Central memory CD8-positive, alpha-beta T cell (primary cell): ENCODE measurements at regions not wholly inside any gene's neighbourhood (a gene's known extent, or its start where the extent isn't known, plus 50 kb on each side); places are given as distances from the start of the nearest gene placed in this dataset.

ENCODE experiments used
- ATAC-seq: fragments of 150-1000 bp; cut with Tn5 transposase; replicated peaks from 2 replicates; pipeline ENCODE4 v1.10.0; 2022; ENCODE audit warnings: mild to moderate bottlenecking, moderate FRiP score, moderate number of reproducible peaks; ENCODE audit not compliant: poor library complexity, severe bottlenecking; ENCODE audit errors: extremely low read depth
- DNase-seq, 2 donors: peaks; one replicate each; pipeline ENCODE4 v3.0.0; 2021; ENCODE audit warnings: low spot score in 2 of 2
- H3K27ac Mint-ChIP-seq: one replicate; pipeline ENCODE4 v1.8.0; 2022; ENCODE audit warnings: low read depth, mild to moderate bottlenecking, moderate library complexity, mixed read lengths
- H3K27me3 Mint-ChIP-seq: one replicate; pipeline ENCODE4 v1.8.0; 2022; ENCODE audit warnings: mixed read lengths
- H3K36me3 Mint-ChIP-seq: one replicate; pipeline ENCODE4 v1.8.0; 2022; ENCODE audit warnings: mild to moderate bottlenecking, moderate library complexity, mixed read lengths; ENCODE audit not compliant: insufficient read depth
- H3K4me1 Mint-ChIP-seq: one replicate; pipeline ENCODE4 v1.8.0; 2022; ENCODE audit warnings: mixed read lengths
- H3K4me3 Mint-ChIP-seq: one replicate; pipeline ENCODE4 v1.8.0; 2022; ENCODE audit warnings: mild to moderate bottlenecking, moderate library complexity, mixed read lengths
- H3K9me3 Mint-ChIP-seq: one replicate; pipeline ENCODE4 v1.8.0; 2022; ENCODE audit warnings: mixed read lengths

DNA sequence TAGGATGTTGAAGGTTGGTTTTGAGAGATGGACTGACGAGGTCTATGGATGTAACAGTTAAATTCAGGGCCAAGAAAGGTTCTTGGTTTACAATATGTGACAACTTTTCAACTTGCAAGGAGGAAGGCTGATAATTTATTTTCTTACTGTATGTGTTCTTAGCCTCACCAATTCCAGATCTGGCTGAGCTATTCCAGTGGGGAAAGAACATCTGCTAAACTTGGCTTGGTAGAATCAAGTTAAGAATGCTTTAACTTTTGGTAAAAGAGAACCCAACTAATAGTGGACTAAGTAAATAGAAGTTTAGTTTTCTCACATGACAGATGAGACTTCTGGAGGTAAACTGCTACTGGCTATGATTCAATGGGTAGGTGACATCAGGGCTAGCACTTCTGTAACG is 222.9 kb downstream of the KLF5 start:
- Mint-ChIP-seq H3K4me3 (no peak overlapping the region), H3K4me1 (no peaks in the 10 kb centered on the region), H3K27me3 (no peaks in the 10 kb centered on the region), H3K36me3 (no peaks in the 10 kb centered on the region), H3K27ac (no peak overlapping the region), H3K9me3 (no peaks in the 10 kb centered on the region)
- no peak for DNase-seq
- ATAC-seq = no peak

DNA sequence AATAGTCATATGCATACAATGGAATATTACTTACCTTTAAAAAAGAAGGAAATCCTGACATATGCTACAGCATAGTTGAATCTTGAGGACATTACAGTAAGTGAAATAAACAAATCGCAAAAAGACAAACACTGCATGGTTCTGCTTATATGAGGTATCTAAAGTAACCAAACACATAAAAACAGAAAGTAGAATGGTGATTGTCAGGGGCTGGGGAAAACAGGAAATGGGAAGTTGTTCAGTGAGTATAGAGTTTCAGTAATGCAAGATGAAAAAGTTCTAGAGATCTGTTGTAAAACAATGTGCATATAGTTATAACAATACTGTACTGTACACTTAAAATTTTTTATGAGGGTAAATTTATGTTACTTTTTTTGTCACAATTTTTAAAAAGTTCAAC is 219.4 kb downstream of the KLF5 start:
- Mint-ChIP-seq H3K27me3 (no peaks in the 10 kb centered on the region), H3K4me3 (no peak overlapping the region), H3K36me3 (no peaks in the 10 kb centered on the region), H3K4me1 (no peaks in the 10 kb centered on the region), H3K27ac (no peak overlapping the region), H3K9me3 (no peaks in the 10 kb centered on the region)
- ATAC-seq (no peak), DNase-seq (no peak)

- Mint-ChIP-seq H3K36me3 (no peaks in the 10 kb centered on the region), H3K27ac (no peak overlapping the region), H3K4me1 (no peaks in the 10 kb centered on the region), H3K9me3 (no peaks in the 10 kb centered on the region), H3K4me3 (no peak overlapping the region), H3K27me3 (no peaks in the 10 kb centered on the region)
- no peak for ATAC-seq
- DNase-seq = no peak
These were observed 216.4 kb downstream of the KLF5 start for GRCh38 chr13:73275163-73275562.

DNA sequence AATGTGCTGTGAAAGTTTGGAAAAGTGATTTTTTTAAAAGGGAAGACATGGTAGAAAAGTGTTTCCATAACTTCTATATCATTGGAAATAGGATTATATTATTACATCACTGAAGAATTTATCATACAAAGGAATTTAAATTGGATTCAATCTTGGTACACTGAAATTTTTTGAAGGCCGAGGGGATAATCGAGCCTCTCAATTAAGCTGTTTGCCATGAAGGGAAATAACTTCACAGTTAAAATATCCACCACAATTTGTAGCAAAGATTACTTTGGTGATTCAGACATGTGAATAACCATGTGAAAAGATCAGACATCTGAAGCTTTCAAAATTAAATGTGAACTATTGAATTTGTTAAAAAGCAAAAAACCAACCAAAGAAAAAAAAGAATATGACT is 215.3 kb downstream of the KLF5 start:
- Mint-ChIP-seq H3K36me3 (no peaks in the 10 kb centered on the region), H3K4me1 (no peaks in the 10 kb centered on the region), H3K9me3 (no peaks in the 10 kb centered on the region), H3K27me3 (no peaks in the 10 kb centered on the region), H3K27ac (no peak overlapping the region), H3K4me3 (no peak overlapping the region)
- no peak for ATAC-seq
- DNase-seq = no peak

DNA sequence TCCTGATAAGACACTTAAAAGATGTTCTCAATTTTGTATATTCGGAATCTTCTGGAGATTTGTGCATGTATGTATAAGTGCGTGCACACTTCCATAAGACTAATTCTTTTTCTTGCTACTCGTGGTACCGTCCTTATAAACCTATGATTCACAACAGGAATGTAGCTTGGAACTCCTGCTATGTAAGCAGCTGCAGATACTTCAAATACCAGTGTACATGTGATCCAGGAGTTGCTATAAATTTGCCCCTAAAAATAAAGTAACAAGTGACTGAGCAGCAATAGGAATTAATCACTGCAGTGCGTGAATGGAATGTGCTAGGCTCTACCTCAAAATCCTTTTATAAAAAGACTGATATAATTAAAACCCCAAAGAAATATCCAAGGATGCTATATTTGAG is 214.9 kb downstream of the KLF5 start:
- ATAC-seq (no peak), DNase-seq (no peak)
- Mint-ChIP-seq H3K27ac (no peak overlapping the region), H3K4me1 (no peaks in the 10 kb centered on the region), H3K27me3 (no peaks in the 10 kb centered on the region), H3K9me3 (no peaks in the 10 kb centered on the region), H3K4me3 (no peak overlapping the region), H3K36me3 (no peaks in the 10 kb centered on the region)

DNA sequence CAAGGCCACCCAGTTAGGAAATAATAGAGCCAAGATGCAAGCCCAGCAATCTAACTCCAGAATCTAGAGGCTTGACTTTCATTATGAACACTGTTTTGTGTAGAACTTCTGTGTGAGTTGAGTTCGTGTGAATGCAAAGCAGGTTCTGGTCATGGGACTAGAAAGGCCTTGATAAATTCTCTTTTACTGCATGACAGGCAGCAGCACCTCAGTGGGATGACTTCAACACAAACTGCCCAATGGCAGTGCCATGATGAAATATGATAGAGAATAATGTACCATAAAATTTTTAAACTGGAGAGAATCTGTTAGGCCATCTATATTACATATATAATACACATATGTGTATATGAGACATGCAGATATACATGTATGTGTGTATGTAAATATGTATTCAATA is 214.5 kb downstream of the KLF5 start:
- no peak for DNase-seq
- Mint-ChIP-seq H3K9me3 (no peaks in the 10 kb centered on the region), H3K36me3 (no peaks in the 10 kb centered on the region), H3K27ac (no peak overlapping the region), H3K4me1 (no peaks in the 10 kb centered on the region), H3K27me3 (no peaks in the 10 kb centered on the region), H3K4me3 (no peak overlapping the region)
- ATAC-seq = no peak

GRCh38 chr13:73272831-73273230 is 214.0 kb downstream of the KLF5 start:
- no peaks in the 10 kb centered on the region for H3K36me3 Mint-ChIP-seq
- H3K27ac Mint-ChIP-seq = no peak overlapping the region
- ATAC-seq = no peak
- DNase-seq = no peak
- no peaks in the 10 kb centered on the region for H3K4me1 Mint-ChIP-seq
- no peak overlapping the region for H3K4me3 Mint-ChIP-seq
- H3K9me3 Mint-ChIP-seq = no peaks in the 10 kb centered on the region
- H3K27me3 Mint-ChIP-seq = no peaks in the 10 kb centered on the region

DNA sequence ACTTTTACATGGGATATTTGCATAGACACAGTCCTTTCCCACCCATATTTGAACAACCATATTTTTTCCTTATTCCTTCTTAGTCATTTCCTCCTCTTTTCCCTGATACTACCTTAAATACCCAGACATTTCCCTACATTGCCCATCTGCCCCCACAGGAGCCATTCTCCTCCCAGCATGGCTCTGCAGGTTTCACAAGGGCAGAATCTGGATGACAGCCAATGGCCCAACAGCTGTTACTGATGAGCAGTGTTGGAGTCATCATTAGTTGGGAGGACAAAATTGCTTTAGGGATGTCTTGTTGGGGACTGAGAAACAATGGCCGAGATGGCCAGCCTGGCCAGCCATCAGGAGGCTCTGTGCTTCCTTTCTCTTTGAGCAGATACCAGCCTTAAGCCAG is 209.5 kb downstream of the KLF5 start:
- Mint-ChIP-seq H3K4me1 (no peaks in the 10 kb centered on the region), H3K4me3 (no peak overlapping the region), H3K27ac (no peak overlapping the region), H3K36me3 (no peaks in the 10 kb centered on the region), H3K9me3 (no peaks in the 10 kb centered on the region), H3K27me3 (peaks cover 17% of the 10 kb centered on the region)
- DNase-seq (no peak), ATAC-seq (no peak)

GRCh38 chr13:73266640-73267180 is 207.9 kb downstream of the KLF5 start:
- Mint-ChIP-seq H3K4me1 (no peaks in the 10 kb centered on the region), H3K27ac (no peak overlapping the region), H3K9me3 (no peaks in the 10 kb centered on the region), H3K27me3 (peaks cover 17% of the 10 kb centered on the region), H3K36me3 (no peaks in the 10 kb centered on the region), H3K4me3 (no peak overlapping the region)
- ATAC-seq = no peak
- DNase-seq = no peak

DNA sequence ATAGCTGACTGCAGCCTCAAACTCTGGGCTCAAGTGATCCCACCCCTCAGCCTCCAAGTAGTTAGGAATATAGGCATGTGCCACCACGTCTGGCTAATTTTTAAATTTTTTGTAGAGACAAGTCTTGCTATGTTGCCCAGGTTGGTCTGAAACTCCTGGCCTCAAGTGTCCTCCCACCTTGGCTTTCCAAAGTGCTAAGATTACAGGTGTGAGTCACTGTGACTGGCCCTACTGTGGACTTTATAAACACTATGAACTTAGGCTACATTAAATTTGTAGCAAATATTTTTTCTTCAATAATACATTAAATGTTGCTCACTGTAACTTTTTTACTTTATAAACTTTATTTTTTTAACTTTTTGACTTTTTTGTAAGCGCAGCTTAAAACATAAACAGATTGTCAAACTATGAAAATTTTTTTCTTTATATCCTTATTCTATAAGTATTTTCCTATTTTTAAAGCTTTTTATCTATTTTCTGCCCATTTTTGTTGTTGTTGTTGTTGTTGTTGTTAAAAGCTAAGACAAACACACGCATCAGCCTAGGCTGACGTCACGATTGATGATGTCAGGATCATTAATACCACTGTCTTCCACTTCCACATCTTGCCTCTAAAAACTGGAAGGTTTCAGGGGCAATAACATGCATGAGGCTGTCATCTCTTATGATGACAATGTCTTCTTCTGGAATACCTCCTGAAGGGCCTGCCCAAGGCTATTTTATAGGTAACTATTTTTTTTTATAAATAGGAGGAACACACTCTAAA is 204.2 kb downstream of the KLF5 start:
- H3K9me3 Mint-ChIP-seq = no peaks in the 10 kb centered on the region
- no peak overlapping the region for H3K4me3 Mint-ChIP-seq
- no peaks in the 10 kb centered on the region for H3K4me1 Mint-ChIP-seq
- H3K27me3 Mint-ChIP-seq = peaks cover 33% of the 10 kb centered on the region
- no peak for DNase-seq
- ATAC-seq = no peak
- no peak overlapping the region for H3K27ac Mint-ChIP-seq
- no peaks in the 10 kb centered on the region for H3K36me3 Mint-ChIP-seq

- Mint-ChIP-seq H3K4me1 (no peaks in the 10 kb centered on the region), H3K36me3 (no peaks in the 10 kb centered on the region), H3K27me3 (peaks cover 33% of the 10 kb centered on the region), H3K27ac (no peak overlapping the region), H3K4me3 (no peak overlapping the region), H3K9me3 (no peaks in the 10 kb centered on the region)
- no peak for DNase-seq
- ATAC-seq = no peak
These were observed 203.0 kb downstream of the KLF5 start for GRCh38 chr13:73261739-73262216.

GRCh38 chr13:73259061-73260017 is 200.5 kb downstream of the KLF5 start:
- Mint-ChIP-seq H3K27ac (no peak overlapping the region), H3K36me3 (no peaks in the 10 kb centered on the region), H3K9me3 (no peaks in the 10 kb centered on the region), H3K27me3 (peaks cover 18% of the 10 kb centered on the region), H3K4me3 (no peak overlapping the region), H3K4me1 (no peaks in the 10 kb centered on the region)
- ATAC-seq (no peak), DNase-seq (no peak)
